PC-9 (cell line): ENCODE measurements at regions not wholly inside any gene's neighbourhood (a gene's known extent, or its start where the extent isn't known, plus 50 kb on each side); places are given as distances from the start of the nearest gene placed in this dataset.
"Not testable (repeated sequence)": the region's sequence is repeated elsewhere in the genome, so short reads cannot be mapped to it uniquely, and the experiment has no call there.

Source experiments
- BruUV-seq: library from RNA; stranded (reverse); fragments of 400-500 nt; replicated peaks from 2 replicates; lab custom pipeline; 2021; lab: Mats Ljungman, UMichigan
- CTCF ChIA-PET: fragments of 300-600 bp; sonication (Branson Sonifier 250); formaldehyde crosslinking; loops from one replicate; lab custom pipeline; 2022; ENCODE audit warnings: antibody characterized with exemption; lab: Charles Lee
- POLR2A ChIA-PET: fragments of 300-600 bp; sonication (Branson Sonifier 250); formaldehyde crosslinking; loops from one replicate; lab custom pipeline; 2022; ENCODE audit warnings: antibody characterized with exemption; ENCODE audit not compliant: unreplicated experiment; lab: Charles Lee
- DNase-seq, 2 experiments: peaks; one replicate each; pipeline versions ENCODE4 v3.0.0 to v3.0.0-alpha.2; 2015 to 2022; ENCODE audit warnings: mixed read lengths in 1 of 2
- H2AFZ ChIP-seq: fragments of 200-600 bp; sonication (generic); 2 replicates; pipeline ENCODE4 v1.8.1; 2017; ENCODE audit warnings: antibody characterized with exemption
- H3F3A ChIP-seq: fragments of 200-600 bp; sonication (generic); 2 replicates; pipeline ENCODE4 v1.8.1; 2017; ENCODE audit warnings: antibody characterized with exemption, mild to moderate bottlenecking, low read depth; ENCODE audit not compliant: insufficient read depth
- H3K27ac ChIP-seq: fragments of 200-600 bp; sonication (generic); 2 replicates; pipeline ENCODE4 v1.6.1; 2016; ENCODE audit warnings: mixed run types
- H3K27me3 ChIP-seq: fragments of 200-600 bp; sonication (generic); 2 replicates; pipeline ENCODE4 v1.6.1; 2016; ENCODE audit warnings: low read depth, mixed run types; ENCODE audit not compliant: insufficient read depth
- H3K36me3 ChIP-seq: fragments of 200-600 bp; sonication (generic); 2 replicates; pipeline ENCODE4 v1.6.1; 2016; ENCODE audit warnings: low read depth, mixed run types
- H3K4me1 ChIP-seq: fragments of 200-600 bp; sonication (generic); replicated peaks from 2 replicates; pipeline ENCODE4 v1.6.1; 2016; ENCODE audit warnings: mixed run types; ENCODE audit not compliant: insufficient read depth
- H3K4me2 ChIP-seq: fragments of 200-600 bp; sonication (generic); 2 replicates; pipeline ENCODE4 v1.6.1; 2017; ENCODE audit warnings: mixed run types
- H3K4me3 ChIP-seq: fragments of 200-600 bp; sonication (generic); 2 replicates; pipeline ENCODE4 v1.6.1; 2016; ENCODE audit warnings: mixed run types
- H3K79me2 ChIP-seq: fragments of 200-600 bp; sonication (generic); 2 replicates; pipeline ENCODE4 v1.6.1; 2017; ENCODE audit warnings: low read depth, mixed run types
- H3K9me2 ChIP-seq: fragments of 200-600 bp; sonication (generic); 2 replicates; pipeline ENCODE4 v1.8.1; 2017; ENCODE audit warnings: mild to moderate bottlenecking; ENCODE audit not compliant: insufficient read depth
- H3K9me3 ChIP-seq: fragments of 200-600 bp; sonication (generic); 2 replicates; pipeline ENCODE4 v1.8.1; 2016; ENCODE audit warnings: low read depth; ENCODE audit not compliant: insufficient read depth
- H4K20me1 ChIP-seq: fragments of 200-600 bp; sonication (generic); 2 replicates; pipeline ENCODE4 v1.8.1; 2017; ENCODE audit not compliant: insufficient read depth
- CTCF ChIP-seq: fragments of 200-600 bp; sonication (generic); conservative IDR thresholded peaks from 2 replicates; pipeline ENCODE4 v1.6.1; 2017; ENCODE audit warnings: mixed run types, antibody characterized with exemption, mild to moderate bottlenecking, moderate library complexity
- EZH2 ChIP-seq: fragments of 200-600 bp; sonication (generic); IDR thresholded peaks from 2 replicates; pipeline ENCODE4 v1.8.0; 2017; ENCODE audit warnings: antibody characterized with exemption, low read depth
- intact Hi-C: fragments of 100-400 bp; cut with micrococcal nuclease; formaldehyde crosslinking; loops from one replicate; pipeline ENCODE4 v1.10.0; 2022; ENCODE audit not compliant: unreplicated experiment

GRCh38 chr7:124179641-124180040, 146.8 kb upstream of the TMEM229A start:
- Histone ChIP-seq H3K9me2 (no peaks in the 10 kb centered on the region), H3K4me1 (no peaks in the 10 kb centered on the region), H3K4me2 (no peak overlapping the region), H3K9me3 (no peaks in the 10 kb centered on the region), H3F3A (no peaks in the 10 kb centered on the region), H4K20me1 (no peaks in the 10 kb centered on the region), H3K79me2 (no peaks in the 10 kb centered on the region), H3K36me3 (no peaks in the 10 kb centered on the region), H2AFZ (no peak overlapping the region), H3K27me3 (no peaks in the 10 kb centered on the region), H3K4me3 (no peak overlapping the region), H3K27ac (no peak overlapping the region)
- ChIA-PET POLR2A (no interaction called here), CTCF (no interaction called here)
- no peak for DNase-seq
- no TSS peak for BruUV-seq
- no peak for TF ChIP-seq CTCF
- no peak for TF ChIP-seq EZH2
- intact Hi-C loops: no loop called here

DNA sequence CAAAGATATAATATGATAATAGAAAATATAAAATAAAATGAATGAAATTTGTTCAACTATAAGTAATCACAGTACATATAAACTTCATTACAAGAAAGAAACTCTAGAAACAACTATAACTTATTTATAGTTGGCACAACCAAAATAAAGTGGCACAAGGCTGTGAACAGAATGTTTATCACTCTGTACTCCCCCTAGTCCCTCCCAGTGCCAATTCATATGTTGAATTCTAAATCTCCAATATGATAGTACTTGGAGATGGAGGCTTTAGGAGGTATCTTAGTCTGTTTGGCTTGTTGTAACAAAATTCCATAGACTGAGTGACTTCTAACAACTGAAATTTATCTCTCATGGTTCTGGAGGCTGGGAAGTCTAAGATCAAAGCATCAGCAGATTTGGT, 145.0 kb upstream of the TMEM229A start:
- Histone ChIP-seq H3K27me3 (no peaks in the 10 kb centered on the region), H3K9me3 (no peaks in the 10 kb centered on the region), H3F3A (no peaks in the 10 kb centered on the region), H3K4me1 (no peaks in the 10 kb centered on the region), H3K27ac (no peak overlapping the region), H3K36me3 (no peaks in the 10 kb centered on the region), H3K4me3 (no peak overlapping the region), H3K4me2 (no peak overlapping the region), H3K9me2 (no peaks in the 10 kb centered on the region), H4K20me1 (no peaks in the 10 kb centered on the region), H3K79me2 (no peaks in the 10 kb centered on the region), H2AFZ (no peak overlapping the region)
- ChIA-PET POLR2A (no interaction called here), CTCF (no interaction called here)
- TF ChIP-seq EZH2 (no peak), CTCF (no peak)
- BruUV-seq: no TSS peak
- intact Hi-C loops: no loop called here
- DNase-seq: no peak

DNA sequence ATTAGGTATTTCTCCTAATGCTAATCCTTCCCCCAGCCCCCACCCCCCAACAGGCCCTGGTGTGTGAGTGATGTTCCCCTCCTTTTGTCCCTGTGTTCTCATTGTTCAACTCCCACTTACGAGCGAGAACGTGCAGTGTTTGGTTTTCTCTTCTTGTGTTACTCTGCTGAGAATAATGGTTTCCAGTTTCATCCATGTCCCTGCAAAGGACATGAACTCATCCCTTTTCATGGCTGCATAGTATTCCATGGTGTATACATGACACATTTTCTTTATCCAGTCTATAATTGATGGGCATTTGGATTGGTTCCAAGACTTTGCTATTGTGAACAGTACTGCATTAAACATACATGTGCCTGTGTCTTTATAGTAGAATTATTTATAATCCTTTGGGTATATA, 138.9 kb upstream of the TMEM229A start:
- POLR2A ChIA-PET, H3K36me3 ChIP-seq, H3K4me2 ChIP-seq, H2AFZ ChIP-seq, H3K4me3 ChIP-seq, CTCF ChIA-PET, H3K9me2 ChIP-seq, H3K9me3 ChIP-seq, H4K20me1 ChIP-seq, BruUV-seq, H3K27ac ChIP-seq, H3K79me2 ChIP-seq, H3F3A ChIP-seq, H3K4me1 ChIP-seq, DNase-seq, H3K27me3 ChIP-seq: not testable (repeated sequence)
- intact Hi-C loops: loop anchor here (2.0 kb wide), 1 partner anchor 613 kb away; no protein-coding TSS in a partner anchor

DNA sequence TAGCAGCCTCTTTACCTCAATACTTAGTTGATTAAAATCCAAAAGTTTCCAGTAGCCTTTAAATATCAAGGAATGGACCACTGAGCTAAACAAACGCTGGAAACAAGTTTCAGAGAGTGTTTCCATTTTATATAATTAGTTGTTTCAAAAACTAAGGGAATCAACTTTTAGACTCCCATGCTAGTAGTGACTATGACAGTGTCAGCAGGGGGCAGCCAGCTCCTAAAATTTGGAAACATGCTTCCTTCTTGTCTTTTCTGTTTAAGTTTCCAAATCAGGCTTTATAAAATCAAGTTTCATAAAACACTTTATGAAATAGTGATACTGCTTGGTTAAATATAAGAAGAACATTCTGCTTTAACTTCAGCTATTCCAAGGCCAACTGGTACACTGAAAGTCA, 138.2 kb upstream of the TMEM229A start:
- H3F3A ChIP-seq: no peaks in the 10 kb centered on the region
- ChIA-PET CTCF (no interaction called here), POLR2A (no interaction called here)
- no peaks in the 10 kb centered on the region for H3K79me2 ChIP-seq
- H3K36me3 ChIP-seq: no peaks in the 10 kb centered on the region
- H3K9me2 ChIP-seq: no peaks in the 10 kb centered on the region
- H3K9me3 ChIP-seq: no peaks in the 10 kb centered on the region
- H3K27me3 ChIP-seq: no peaks in the 10 kb centered on the region
- no peak for DNase-seq
- no peak overlapping the region for H3K4me3 ChIP-seq
- H2AFZ ChIP-seq: no peak overlapping the region
- no peaks in the 10 kb centered on the region for H4K20me1 ChIP-seq
- no TSS peak for BruUV-seq
- no peak overlapping the region for H3K27ac ChIP-seq
- no peak overlapping the region for H3K4me2 ChIP-seq
- H3K4me1 ChIP-seq: no peaks in the 10 kb centered on the region
- intact Hi-C loops: loop anchor here (2.0 kb wide), 1 partner anchor 614 kb away; no protein-coding TSS in a partner anchor
- 0 out of 2 replicates have a peak, but pooled peaks have one; percentile 33 for TF ChIP-seq CTCF
- TF ChIP-seq EZH2: no peak
